Spleen (tissue), 11 donors: ENCODE measurements at regions not wholly inside any gene's neighbourhood (a gene's known extent, or its start where the extent isn't known, plus 50 kb on each side); places are given as distances from the start of the nearest gene placed in this dataset.

ENCODE experiments used
- DNase-seq: peaks from one replicate; pipeline ENCODE4 v3.0.0-alpha.2; 2020
- H3K27ac ChIP-seq, 8 donors: fragments of 200-600 bp; sonication (generic) in 7 of 8; 1 replicate in 4 of 8; 2 replicates in 4 of 8; pipeline versions ENCODE4 v1.5.0 to v1.8.0; 2016 to 2021; ENCODE audit warnings: inconsistent platforms in 4 of 8, mild to moderate bottlenecking in 4 of 8, moderate library complexity in 1 of 8
- H3K27me3 ChIP-seq, 7 donors: fragments of 200-600 bp; sonication (generic) in 6 of 7; replicated peaks in 1 of 7; 1 replicate in 4 of 7; 2 replicates in 3 of 7; pipeline versions ENCODE4 v1.5.0 to v1.8.0; 2016 to 2021; ENCODE audit warnings: inconsistent platforms in 3 of 7, mild to moderate bottlenecking in 1 of 7
- H3K36me3 ChIP-seq, 6 donors: fragments of 200-600 bp; sonication (generic) in 5 of 6; 1 replicate in 4 of 6; 2 replicates in 2 of 6; pipeline versions ENCODE4 v1.5.0 to v1.8.0; 2016 to 2021; ENCODE audit warnings: inconsistent platforms in 2 of 6
- H3K4me1 ChIP-seq, 6 donors: fragments of 200-600 bp; sonication (generic) in 5 of 6; 1 replicate in 3 of 6; 2 replicates in 3 of 6; pipeline versions ENCODE4 v1.5.0 to v1.8.0; 2016 to 2021; ENCODE audit warnings: inconsistent platforms in 3 of 6
- H3K4me3 ChIP-seq, 8 donors: fragments of 200-600 bp; sonication (generic) in 7 of 8; 1 replicate in 4 of 8; 2 replicates in 4 of 8; pipeline versions ENCODE4 v1.5.0 to v1.8.0; 2016 to 2021; ENCODE audit warnings: inconsistent platforms in 4 of 8, mild to moderate bottlenecking in 4 of 8, moderate library complexity in 2 of 8
- H3K9me3 ChIP-seq, 8 donors: fragments of 200-600 bp; sonication (generic) in 7 of 8; 1 replicate in 4 of 8; 2 replicates in 4 of 8; pipeline versions ENCODE4 v1.5.0 to v1.8.0; 2016 to 2021; ENCODE audit warnings: inconsistent platforms in 4 of 8
- CTCF ChIP-seq, 11 experiments: fragments of 200-600 bp in 7 of 11; fragments of 450-650 bp in 4 of 11; sonication (generic) in 4 of 11; IDR thresholded peaks in 8 of 11; conservative IDR thresholded peaks in 3 of 11; 1 replicate in 7 of 11; 2 replicates in 4 of 11; pipeline versions ENCODE4 v1.4.0 to v1.8.0; 2016 to 2021; ENCODE audit warnings: antibody characterized with exemption in 11 of 11, inconsistent platforms in 4 of 11, mild to moderate bottlenecking in 1 of 11
- POLR2A ChIP-seq, 3 donors: fragments of 450-650 bp; IDR thresholded peaks; one replicate each; pipeline ENCODE4 v1.5.1; 2017; ENCODE audit warnings: antibody characterized with exemption in 3 of 3, mild to moderate bottlenecking in 1 of 3
- POLR2AphosphoS5 ChIP-seq, 3 donors: sonication (generic); formaldehyde crosslinking; IDR thresholded peaks; one replicate each; pipeline ENCODE4 v1.5.1; 2017; ENCODE audit warnings: antibody characterized with exemption in 3 of 3
- WGBS, 5 donors: extraction: QIAGEN DNeasy Blood & Tissue Kit in 3 of 5; methylation state at CpG; one replicate each; pipeline versions ENCODE4 v1.1.5 to v1.1.7; 2013 to 2018; 5-methylcytosine and 5-hydroxymethylcytosine counted together
- intact Hi-C: fragments of 100-400 bp; cut with DNase I; formaldehyde crosslinking; loops from one replicate; pipeline ENCODE4 v1.15.0; 2023; ENCODE audit warnings: low total_unique reads
- donor health status: healthy with polysubstance abuse.
- donor health status: DM: no; HTN: no; CAD: no; lungs with moderate emphysema.
- donor health status: DM: no; HTN: no; CAD: no.
- donor health status: Bipolar disorder and iron deficiency.
- donor health status: healthy.
- donor health status: DM: no; HTN: no; CAD: no.
- donor health status: DM: yes; HTN: yes; CAD: no.

DNA sequence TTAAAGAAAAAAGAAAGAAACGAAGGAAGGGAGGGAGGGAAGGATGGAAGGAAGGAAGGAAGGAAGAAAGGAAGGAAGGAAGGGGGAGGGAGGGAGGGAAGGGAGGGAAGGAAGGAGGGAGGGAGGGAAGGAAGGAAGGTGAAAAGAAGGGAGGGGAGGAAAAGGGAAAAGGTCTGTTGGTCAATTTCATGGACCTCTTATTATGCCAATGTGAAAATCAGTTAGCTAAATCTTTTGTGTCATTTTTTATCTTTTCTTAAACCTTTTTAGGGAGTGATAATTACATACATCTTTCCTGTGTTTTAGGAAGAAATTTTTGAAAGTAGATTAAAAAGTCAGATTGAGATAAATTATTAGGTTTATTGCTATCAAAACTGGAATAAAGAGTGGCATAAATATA, 670.2 kb upstream of the CITED2 start:
- Histone ChIP-seq H3K36me3 (no peaks in the 10 kb centered on the region), H3K27me3 (no peaks in the 10 kb centered on the region), H3K9me3 (peaks cover 0 to 4% (median 0%) of the 10 kb centered on the region in 8 donors), H3K4me1 (peaks cover 0 to 13% (median 0%) of the 10 kb centered on the region in 6 donors), H3K27ac (no peak overlapping the region), H3K4me3 (no peak overlapping the region)
- intact Hi-C loops: no loop called here
- WGBS, 5 donors: 47 to 85% (median 65%) methylated on average over 1 of the region's 1 CpG
- no peak for DNase-seq
- TF ChIP-seq POLR2A (IDR thresholded peaks at IDR 0.05): no peak
- TF ChIP-seq POLR2AphosphoS5 (IDR thresholded peaks at IDR 0.05): no peak
- TF ChIP-seq CTCF (IDR thresholded peaks at IDR 0.05 in 8 of 11, conservative IDR thresholded peaks at IDR 0.05 in 3 of 11): no peak

DNA sequence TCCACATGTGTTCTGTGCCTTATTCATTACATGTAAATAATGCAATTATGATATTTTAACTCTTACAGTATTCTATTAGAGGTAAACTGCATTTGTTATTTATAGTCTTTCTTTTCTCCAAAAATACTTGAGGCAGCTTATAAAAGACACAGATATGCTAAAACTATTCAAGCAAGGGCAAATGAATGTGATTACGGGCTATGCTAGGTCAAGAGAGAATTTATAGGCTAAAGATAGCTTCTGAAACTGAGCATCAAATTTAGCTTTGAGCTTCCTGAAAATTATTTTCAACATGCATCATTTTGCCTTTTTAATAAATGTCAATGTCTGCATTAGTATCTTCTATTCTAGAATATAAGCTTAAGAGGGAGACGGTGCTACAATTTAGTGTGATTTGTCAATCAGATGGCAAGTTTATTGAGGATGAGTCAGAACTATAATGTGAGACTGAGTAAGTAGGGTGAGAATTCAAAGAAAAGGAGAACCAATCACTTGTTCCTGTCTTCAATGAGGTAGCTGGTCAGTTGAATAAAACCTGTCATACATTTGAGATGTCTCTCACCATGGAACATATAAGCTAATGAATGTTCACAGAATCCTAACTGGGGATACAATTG, 669.4 kb upstream of the CITED2 start:
- no peak for TF ChIP-seq CTCF (IDR thresholded peaks at IDR 0.05 in 8 of 11, conservative IDR thresholded peaks at IDR 0.05 in 3 of 11)
- no peak for TF ChIP-seq POLR2AphosphoS5 (IDR thresholded peaks at IDR 0.05)
- no peak for TF ChIP-seq POLR2A (IDR thresholded peaks at IDR 0.05)
- WGBS, 5 donors: 66 to 82% (median 70%) methylated on average over 2 of the region's 2 CpGs
- Histone ChIP-seq H3K4me1 (peaks cover 0 to 13% (median 0%) of the 10 kb centered on the region in 6 donors), H3K27ac (no peak overlapping the region), H3K9me3 (peaks cover 0 to 4% (median 0%) of the 10 kb centered on the region in 8 donors), H3K27me3 (no peaks in the 10 kb centered on the region), H3K4me3 (no peak overlapping the region), H3K36me3 (no peaks in the 10 kb centered on the region)
- intact Hi-C loops: no loop called here
- no peak for DNase-seq

- TF ChIP-seq CTCF (IDR thresholded peaks at IDR 0.05 in 8 of 11, conservative IDR thresholded peaks at IDR 0.05 in 3 of 11) (no peak), POLR2A (IDR thresholded peaks at IDR 0.05) (no peak), POLR2AphosphoS5 (IDR thresholded peaks at IDR 0.05) (no peak)
- DNase-seq: no peak
- 79 to 93% (median 82%) methylated on average over 1 of the region's 1 CpG for WGBS, 5 donors
- no peaks in the 10 kb centered on the region for H3K27me3 ChIP-seq
- peaks cover 0 to 4% (median 0%) of the 10 kb centered on the region in 8 donors for H3K9me3 ChIP-seq
- no peak overlapping the region for H3K4me3 ChIP-seq
- H3K27ac ChIP-seq: no peak overlapping the region
- intact Hi-C loops: no loop called here
- H3K36me3 ChIP-seq: no peaks in the 10 kb centered on the region
- peaks cover 0 to 13% (median 0%) of the 10 kb centered on the region in 6 donors for H3K4me1 ChIP-seq
These were observed 668.9 kb upstream of the CITED2 start for GRCh38 chr6:140043357-140043756.

DNA sequence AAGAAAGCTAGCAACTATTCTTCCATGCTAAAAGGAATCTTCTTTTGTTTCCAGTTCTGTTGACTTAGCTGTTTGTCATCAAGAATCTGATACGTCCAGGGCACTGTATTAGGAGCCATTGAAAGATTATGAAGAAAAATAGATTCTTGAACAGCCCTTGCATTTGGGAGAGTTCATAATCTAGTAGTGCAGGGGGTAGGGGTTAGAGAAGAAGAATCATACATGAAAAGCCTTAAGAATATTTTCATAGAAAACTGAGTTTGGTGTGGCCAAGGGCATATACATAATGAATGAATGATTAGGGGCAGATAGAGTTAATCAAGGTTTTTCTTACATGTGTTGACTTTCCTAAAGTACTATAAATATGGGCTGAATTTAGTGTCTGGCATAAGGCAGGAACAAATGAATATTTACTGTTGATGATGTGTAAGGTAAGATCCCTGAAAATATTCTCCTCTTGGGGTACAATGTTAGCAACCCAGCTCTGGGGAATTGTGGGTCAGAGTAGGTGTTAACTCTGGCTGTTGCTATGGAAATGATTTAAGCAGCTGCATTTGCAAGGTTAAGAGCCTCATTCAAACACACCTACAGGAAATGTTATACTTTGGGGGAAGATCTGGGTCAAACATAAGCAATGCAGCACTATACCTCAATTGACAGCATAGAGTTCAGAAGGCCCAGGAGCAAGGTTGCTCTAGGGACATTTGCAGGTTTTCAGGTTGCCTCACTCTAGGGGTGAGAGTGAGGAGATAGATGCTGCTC, 667.3 kb upstream of the CITED2 start:
- Histone ChIP-seq H3K36me3 (no peaks in the 10 kb centered on the region), H3K4me1 (peaks cover 0 to 13% (median 0%) of the 10 kb centered on the region in 6 donors), H3K4me3 (no peak overlapping the region), H3K9me3 (peaks cover 0 to 3% (median 2%) of the 10 kb centered on the region in 8 donors), H3K27me3 (no peaks in the 10 kb centered on the region), H3K27ac (no peak overlapping the region)
- 80 to 94% (median 86%) methylated on average over 1 of the region's 1 CpG for WGBS, 5 donors
- no peak for DNase-seq
- TF ChIP-seq POLR2AphosphoS5 (IDR thresholded peaks at IDR 0.05) (no peak), POLR2A (IDR thresholded peaks at IDR 0.05) (no peak), CTCF (IDR thresholded peaks at IDR 0.05 in 8 of 11, conservative IDR thresholded peaks at IDR 0.05 in 3 of 11) (no peak)
- intact Hi-C loops: no loop called here
